ENCODE measurements at regions not wholly inside any gene's neighbourhood (a gene's known extent, or its start where the extent isn't known, plus 50 kb on each side); places are given as distances from the start of the nearest gene placed in this dataset.
"Not testable (repeated sequence)": the region's sequence is repeated elsewhere in the genome, so short reads cannot be mapped to it uniquely, and the experiment has no call there.

DNA sequence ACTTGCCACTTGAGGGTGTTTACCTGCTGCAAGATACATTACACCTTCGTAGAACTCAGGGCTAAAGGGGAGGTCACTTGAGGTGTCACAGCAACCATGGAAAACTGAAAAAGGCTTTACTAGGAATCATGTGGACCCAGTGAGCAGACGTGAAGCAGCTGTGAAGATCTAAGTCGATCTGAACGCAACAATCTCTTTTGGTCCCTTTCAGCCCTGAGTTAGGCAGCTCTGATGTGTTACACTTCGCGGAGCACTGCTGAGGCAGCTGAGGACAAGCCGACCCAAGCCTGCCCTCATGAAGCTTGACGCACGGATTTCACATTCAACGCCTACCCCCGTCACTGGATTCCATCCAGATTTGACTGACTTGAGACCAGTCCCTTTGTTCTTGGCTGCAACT, 75.8 kb upstream of the NPAS2 start:
- no peak for DNase-seq

DNA sequence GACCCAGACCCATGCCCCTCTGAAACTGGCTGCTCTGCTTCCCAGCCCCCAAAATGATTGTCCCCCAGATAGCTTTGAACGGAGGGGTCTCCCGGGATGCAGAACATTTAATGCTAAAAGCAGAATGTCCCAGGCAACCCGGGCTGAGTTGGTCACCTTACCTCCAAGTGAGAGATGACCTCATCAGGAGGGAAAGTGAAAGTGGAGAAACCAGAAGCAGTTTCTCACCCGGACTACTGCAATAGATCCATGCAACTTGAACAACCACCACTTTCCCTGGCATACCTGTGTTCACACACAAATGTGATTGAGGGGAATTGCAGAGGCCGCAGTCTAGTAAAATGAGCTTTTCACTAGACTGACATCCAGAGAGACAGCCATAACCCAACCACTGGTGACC, 75.3 kb upstream of the NPAS2 start:
- no peak for DNase-seq

GRCh38 chr2:100745604-100746003, 74.3 kb upstream of the NPAS2 start:
- no peak for DNase-seq

DNA sequence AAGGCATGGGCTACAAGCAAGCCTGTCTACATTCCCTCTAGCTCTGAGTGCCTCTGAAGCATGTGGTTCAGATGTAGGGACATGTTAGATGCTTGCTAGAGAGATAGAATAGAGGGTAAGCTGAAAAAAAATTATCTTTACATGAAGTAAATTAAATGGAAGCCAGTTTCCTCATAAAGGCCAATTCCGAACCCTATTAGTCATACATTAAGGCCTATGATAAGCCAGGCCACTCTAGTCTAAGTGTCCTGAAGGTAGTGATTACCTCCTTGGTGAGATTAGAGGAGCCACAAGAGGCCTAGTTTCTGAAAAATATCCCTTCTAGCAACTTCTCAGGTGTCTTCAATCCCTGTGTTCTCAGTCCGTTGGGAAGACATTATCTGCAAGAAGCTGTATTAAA, 72.4 kb upstream of the NPAS2 start:
- DNase-seq, result no peak

DNA sequence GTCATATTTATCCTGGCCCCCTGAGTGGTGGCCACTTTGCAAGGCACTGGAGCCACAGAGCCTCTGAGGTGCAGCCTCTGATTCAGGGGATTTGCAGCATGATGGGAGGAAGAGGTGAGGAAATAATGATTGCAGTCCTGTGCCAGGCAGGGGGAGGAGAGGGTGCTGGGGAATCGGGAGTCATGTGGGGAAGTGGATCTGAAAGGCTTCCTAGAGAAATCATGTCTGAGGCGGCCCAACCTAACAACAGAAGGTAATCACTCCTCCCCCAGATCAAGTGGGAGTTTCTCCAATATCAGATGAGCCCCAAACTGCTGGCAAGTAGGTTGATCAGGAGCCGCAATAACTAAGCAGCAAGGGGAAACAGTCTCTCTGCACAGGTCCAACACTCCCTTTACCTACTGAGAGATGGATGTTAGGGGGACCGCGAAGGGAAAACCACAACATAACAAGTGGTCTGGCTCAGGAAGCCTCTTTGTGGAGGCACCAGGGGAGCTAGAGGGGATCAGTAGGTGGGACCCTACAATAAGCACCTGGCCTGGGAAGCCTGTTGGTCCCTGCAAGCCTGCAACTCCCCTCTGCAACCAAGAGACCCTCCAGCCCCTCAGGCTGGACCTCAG, 71.8 kb upstream of the NPAS2 start:
- DNase-seq, result no peak

DNA sequence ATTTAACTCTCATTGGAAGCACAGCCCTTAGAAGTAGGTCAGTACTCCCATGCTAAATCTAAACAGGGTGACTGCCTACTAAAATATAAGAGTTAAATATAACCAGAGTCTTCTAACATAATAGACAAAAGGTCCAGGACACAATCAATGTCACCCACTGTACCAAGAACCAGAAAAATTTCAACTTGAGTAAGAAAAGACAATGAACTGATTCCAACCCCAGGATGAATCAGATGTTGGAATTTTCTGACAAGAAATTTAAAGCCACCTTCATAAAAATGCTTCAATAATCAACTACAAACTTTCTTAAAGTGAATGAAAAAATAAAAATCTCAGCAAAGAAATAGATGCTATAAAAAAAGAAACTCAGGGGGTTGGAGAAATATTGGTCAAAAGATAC, 71.3 kb upstream of the NPAS2 start:
- DNase-seq, result no peak

DNA sequence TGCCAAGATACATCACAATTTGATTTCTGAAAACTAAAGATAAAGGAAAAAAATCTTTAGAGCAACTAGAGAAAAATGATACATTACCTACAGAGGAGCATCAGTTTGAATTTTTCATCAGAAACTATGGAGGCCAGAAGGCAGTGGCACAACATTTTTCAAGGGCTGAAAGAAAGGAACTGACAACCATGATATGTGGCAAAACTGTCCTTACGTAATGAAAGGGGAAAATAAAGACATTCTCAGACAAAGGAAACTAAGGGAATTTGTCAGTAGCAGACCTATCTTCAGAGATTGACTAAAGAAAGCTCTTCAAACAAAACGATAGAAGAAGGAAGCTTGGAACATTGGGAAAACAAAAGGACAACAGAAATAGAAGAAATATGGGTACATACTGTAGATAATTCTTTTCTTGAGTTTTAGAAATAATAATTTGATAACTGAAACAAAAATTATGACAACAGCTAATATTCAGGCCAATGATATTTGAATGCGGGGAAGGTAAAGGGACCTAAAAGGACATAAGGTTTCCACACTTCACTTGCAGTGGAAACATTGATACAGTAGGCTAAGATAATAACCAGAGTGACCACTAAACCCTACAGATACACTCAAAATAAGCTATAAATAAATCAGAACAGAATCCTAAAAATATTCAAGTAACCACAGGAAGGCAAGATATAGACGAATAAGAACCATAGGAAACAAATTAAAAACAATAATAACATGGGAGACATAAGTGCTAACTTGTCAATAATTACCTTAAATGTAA, 70.0 kb upstream of the NPAS2 start:
- DNase-seq, result no peak

DNA sequence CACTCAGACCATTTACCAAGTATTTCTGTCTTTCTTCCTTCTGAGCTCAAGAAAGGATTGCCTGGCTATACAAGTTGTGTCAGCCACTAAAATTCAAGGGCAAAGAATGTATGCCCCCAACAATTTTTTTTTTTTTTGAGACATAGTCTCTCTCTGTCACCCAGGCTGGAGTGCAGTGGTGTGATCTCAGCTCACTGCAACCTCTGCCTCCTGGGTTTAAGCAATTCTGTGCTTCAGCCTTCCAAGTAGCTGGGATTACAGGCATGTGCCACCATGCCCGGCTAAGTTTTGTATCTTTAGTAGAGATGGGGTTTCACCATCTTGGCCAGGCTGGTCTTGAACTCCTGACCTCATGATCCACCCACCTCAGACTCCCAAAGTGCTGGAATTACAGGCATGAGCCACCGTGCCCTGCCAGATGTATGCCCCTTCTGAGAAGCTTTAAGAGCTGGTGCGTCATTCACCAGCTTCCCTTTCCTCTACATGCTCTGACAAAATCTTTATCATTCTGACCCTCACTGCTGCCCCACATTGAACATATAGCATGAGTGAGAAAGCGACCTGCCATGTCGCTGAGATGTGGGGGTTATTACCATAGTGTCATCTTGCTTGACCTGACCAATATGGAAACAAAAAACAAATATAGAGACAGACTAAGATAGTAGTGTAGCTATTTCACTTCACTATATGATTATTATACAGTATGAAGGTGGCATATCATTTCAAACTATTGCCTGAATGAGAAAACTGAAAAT, 67.9 kb upstream of the NPAS2 start:
- not testable (repeated sequence) for DNase-seq

GRCh38 chr2:100752628-100753333, 67.2 kb upstream of the NPAS2 start:
- no peak for DNase-seq

- DNase-seq, result no peak
Observed at GRCh38 chr2:100753444-100753843, 66.5 kb upstream of the NPAS2 start.

GRCh38 chr2:100753881-100754280, 66.1 kb upstream of the NPAS2 start:
- DNase-seq, result no peak

GRCh38 chr2:100754951-100755350, 65.0 kb upstream of the NPAS2 start:
- no peak for DNase-seq

- DNase-seq, result no peak
Observed at GRCh38 chr2:100755441-100755840, 64.5 kb upstream of the NPAS2 start.

- no peak for DNase-seq
Observed at GRCh38 chr2:100756704-100757103, 63.2 kb upstream of the NPAS2 start.

DNA sequence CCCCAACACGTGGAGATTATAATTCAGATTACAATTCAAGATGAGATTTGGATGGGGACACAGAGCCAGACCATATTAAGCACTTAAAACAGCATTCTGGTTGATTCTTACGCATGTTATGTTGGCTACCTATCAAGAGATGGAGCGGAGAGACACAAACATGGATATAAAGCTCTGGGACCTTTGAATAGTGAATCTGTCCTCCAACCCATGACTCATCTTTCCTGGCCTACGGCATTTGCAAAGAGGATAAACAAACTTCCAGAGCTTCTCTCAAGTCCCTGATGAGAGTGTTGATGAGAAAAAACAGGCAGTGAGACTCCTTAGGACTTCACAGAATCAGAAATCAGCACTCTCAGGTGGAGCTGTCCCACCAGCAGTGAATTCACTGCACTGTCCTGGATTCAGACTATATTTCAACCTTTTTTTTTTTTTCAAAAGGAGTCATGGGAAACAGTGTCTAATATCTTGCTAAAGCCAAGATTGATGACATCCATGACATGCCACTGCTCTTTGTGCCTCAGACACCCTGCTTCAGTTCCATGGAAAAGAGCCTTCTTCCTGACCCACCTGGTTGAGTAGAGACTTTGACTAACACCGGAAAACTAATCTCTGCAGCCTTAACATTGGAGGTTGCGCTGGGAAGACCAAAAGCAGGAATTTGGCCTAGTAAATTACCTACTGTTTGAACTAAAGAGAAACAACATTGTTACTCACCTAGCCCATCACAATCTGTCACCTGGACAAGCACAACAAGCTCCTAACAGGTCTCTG, 62.1 kb upstream of the NPAS2 start:
- no peak for DNase-seq

- no peak for DNase-seq
Observed at GRCh38 chr2:100759901-100760300, 60.0 kb upstream of the NPAS2 start.

- DNase-seq, result no peak
Observed at GRCh38 chr2:100761365-100761764, 58.6 kb upstream of the NPAS2 start.

GRCh38 chr2:100764430-100764829, 55.5 kb upstream of the NPAS2 start:
- no peak for DNase-seq

DNA sequence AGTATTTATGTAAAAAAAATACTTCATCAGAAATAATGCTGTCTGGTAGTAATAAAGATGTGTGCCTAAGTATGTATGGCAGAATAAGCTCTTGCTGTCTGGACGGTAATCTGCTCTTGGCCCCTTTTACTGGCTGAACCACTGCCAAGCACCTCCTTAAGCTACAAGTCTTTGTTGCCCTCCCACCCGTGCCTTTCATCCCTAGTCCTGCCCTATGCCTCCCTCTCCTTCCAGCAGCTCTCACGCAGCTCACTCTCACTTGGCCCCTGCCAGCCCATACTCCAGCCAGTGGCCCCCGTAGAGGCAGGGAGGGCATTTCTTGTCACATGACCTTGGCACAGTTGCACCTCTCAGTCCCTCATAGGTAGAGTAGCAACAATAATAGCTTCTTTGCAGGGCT, 54.5 kb upstream of the NPAS2 start:
- no peak for DNase-seq

DNA sequence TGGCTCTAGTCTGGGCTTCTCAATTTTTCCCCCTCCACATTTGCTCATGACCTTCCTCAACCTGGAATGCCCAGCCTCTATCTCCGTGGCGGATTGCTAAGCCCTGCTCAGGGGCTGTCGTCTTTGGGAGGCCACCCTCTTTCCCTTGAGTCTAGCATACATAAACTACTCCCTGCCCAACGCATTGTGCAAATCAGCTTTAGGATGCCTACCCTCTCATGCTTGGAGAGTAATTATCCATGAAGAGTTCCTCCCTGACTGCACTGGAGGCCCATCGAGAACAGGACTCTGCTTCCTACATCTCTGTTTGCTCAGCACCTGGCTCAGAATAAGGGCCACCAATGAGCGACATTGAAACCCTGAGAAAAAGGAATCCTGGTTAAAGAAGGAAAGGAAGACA, 53.7 kb upstream of the NPAS2 start:
- DNase-seq, result no peak

- DNase-seq, result no peak
Observed at GRCh38 chr2:100766806-100767205, 53.1 kb upstream of the NPAS2 start.

DNA sequence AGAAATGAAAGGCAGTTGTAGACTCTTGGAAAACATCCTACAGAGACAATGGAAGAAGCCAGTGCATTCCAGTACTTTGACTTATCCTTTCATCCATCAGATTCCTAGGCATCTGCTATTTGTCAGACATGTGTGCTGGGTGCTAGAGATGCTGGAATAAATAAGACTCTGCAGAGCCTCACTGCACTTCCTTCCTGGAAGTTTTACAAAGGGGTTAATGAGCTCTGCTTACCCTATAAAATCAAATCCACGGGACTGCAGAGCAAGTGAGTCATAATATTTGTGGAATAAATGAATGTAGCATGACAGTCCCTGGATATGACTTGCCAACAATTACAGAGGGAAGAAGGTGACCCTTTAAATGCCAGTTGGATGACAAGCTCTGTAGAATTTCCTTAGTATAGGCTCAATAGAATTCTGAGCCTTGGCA, 52.7 kb upstream of the NPAS2 start:
- DNase-seq, result no peak

Measured in activated gamma-delta T cell treated with Interleukin-2 at 50 U/mL for 16 hours (primary cell).